ENCODE measurements at regions not wholly inside any gene's neighbourhood (a gene's known extent, or its start where the extent isn't known, plus 50 kb on each side); places are given as distances from the start of the nearest gene placed in this dataset.

DNA sequence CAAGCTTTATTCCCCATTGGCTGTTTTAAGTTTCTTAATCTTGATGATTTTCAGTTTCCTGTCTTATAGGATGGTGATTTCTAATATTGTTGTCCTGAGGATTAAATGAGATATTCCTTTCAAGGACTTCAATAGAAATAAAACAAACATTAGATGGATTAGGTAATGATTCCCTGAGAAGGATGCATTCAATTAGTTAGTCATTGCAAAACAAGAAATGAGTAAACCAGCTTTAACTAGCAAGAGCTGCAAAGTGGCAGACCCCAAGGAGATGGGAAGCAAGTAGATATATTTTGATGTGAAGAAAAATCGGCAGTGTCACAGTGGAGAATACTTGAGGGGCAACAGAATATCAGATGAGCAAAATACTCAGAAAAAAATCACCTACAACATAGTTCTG is 849.1 kb downstream of the TUSC7 start:
- DNase-seq (ENCODE audit: low read depth, low spot score): no peak
- Histone ChIP-seq H3K27me3 (ENCODE audit: control insufficient read depth, insufficient read depth, low read length) (no peaks in the 10 kb centered on the region), H3K4me3 (ENCODE audit: low read depth, low read length) (no peak overlapping the region), H3K9me3 (ENCODE audit: control insufficient read depth, insufficient read depth, low read length) (no peaks in the 10 kb centered on the region), H3K27ac (ENCODE audit: low read depth, low read length) (no peak overlapping the region)
- CTCF ChIA-PET: no interaction called here
- POLR2A ChIA-PET: no interaction called here
- TF ChIP-seq, protein P1, sequence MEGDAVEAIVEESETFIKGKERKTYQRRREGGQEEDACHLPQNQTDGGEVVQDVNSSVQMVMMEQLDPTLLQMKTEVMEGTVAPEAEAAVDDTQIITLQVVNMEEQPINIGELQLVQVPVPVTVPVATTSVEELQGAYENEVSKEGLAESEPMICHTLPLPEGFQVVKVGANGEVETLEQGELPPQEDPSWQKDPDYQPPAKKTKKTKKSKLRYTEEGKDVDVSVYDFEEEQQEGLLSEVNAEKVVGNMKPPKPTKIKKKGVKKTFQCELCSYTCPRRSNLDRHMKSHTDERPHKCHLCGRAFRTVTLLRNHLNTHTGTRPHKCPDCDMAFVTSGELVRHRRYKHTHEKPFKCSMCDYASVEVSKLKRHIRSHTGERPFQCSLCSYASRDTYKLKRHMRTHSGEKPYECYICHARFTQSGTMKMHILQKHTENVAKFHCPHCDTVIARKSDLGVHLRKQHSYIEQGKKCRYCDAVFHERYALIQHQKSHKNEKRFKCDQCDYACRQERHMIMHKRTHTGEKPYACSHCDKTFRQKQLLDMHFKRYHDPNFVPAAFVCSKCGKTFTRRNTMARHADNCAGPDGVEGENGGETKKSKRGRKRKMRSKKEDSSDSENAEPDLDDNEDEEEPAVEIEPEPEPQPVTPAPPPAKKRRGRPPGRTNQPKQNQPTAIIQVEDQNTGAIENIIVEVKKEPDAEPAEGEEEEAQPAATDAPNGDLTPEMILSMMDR (IDR thresholded peaks at IDR 0.05; ENCODE audit: low read depth, low read length): no peak

DNA sequence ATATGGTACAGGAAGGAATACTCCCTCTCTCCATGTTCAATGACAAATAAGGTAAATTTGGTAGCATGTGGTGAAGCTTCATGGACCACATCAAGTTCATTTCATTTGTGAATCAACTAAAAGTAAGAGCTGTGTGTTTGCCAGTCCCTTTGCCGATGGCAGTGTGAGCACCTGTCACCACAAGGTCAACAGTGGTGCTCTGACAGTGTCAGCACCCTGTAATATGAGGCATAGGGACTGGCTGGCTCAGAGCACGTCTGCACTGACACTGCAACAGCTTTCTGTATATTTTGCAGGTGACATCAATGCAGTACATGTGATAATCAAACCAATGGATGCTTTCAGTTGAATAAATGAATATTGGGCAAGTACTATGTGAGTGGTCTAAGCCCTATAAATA is 852.4 kb downstream of the TUSC7 start:
- no peak for DNase-seq (ENCODE audit: low read depth, low spot score)
- no peak overlapping the region for H3K4me3 ChIP-seq (ENCODE audit: low read depth, low read length)
- no peak overlapping the region for H3K27ac ChIP-seq (ENCODE audit: low read depth, low read length)
- ChIA-PET CTCF (no interaction called here), POLR2A (no interaction called here)
- no peaks in the 10 kb centered on the region for H3K27me3 ChIP-seq (ENCODE audit: control insufficient read depth, insufficient read depth, low read length)
- TF ChIP-seq, protein P1 (IDR thresholded peaks at IDR 0.05; ENCODE audit: low read depth, low read length): no peak
- no peaks in the 10 kb centered on the region for H3K9me3 ChIP-seq (ENCODE audit: control insufficient read depth, insufficient read depth, low read length)

DNA sequence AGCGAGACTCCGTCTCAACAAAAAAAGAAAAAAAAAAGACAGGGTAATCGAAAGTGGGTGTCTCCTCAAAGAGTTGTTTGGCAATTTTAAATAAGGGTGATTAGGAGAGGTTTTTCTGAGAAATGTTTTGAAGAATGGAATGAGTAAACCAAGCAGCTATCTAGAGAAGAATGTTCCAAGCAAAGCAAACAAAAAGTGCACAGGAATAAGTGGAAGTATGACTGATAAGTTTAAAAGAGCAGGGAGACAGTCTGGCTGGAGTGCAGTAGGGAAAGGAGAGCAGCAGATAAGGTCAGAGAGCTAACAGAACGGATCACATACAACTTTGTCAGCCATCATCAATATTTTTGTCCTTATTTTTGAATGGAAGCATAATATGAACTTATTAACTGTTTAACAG is 853.5 kb downstream of the TUSC7 start:
- TF ChIP-seq, protein P1 (IDR thresholded peaks at IDR 0.05; ENCODE audit: low read depth, low read length): no peak
- ChIA-PET POLR2A (no interaction called here), CTCF (interaction anchor here (1.6 kb wide), 1 partner anchor 792 kb away, joined by 5 read pairs; no protein-coding TSS in a partner anchor)
- Histone ChIP-seq H3K27ac (ENCODE audit: low read depth, low read length) (no peak overlapping the region), H3K27me3 (ENCODE audit: control insufficient read depth, insufficient read depth, low read length) (no peaks in the 10 kb centered on the region), H3K4me3 (ENCODE audit: low read depth, low read length) (no peak overlapping the region), H3K9me3 (ENCODE audit: control insufficient read depth, insufficient read depth, low read length) (no peaks in the 10 kb centered on the region)
- peak; percentile 23 for DNase-seq (ENCODE audit: low read depth, low spot score)

DNA sequence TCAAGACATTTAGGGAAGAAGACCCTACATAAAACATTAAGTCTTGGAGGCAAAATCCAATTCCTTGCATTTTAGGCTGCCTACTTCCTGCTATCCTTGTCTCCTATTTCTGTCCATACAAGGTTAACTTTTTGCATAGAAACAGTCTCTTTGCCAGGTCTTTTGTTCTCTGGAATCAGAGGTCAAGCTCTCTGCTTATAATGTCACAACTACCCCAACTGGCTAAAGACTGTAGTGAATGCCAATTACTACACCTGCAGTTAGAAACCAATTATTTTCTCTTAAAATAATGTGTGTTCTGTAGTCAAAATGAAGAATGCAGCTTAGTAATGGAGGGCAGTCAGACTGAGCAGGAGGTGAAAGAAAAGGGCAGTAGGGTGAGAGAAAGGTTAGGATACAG is 856.2 kb downstream of the TUSC7 start:
- TF ChIP-seq, protein P1 (IDR thresholded peaks at IDR 0.05; ENCODE audit: low read depth, low read length): no peak

DNA sequence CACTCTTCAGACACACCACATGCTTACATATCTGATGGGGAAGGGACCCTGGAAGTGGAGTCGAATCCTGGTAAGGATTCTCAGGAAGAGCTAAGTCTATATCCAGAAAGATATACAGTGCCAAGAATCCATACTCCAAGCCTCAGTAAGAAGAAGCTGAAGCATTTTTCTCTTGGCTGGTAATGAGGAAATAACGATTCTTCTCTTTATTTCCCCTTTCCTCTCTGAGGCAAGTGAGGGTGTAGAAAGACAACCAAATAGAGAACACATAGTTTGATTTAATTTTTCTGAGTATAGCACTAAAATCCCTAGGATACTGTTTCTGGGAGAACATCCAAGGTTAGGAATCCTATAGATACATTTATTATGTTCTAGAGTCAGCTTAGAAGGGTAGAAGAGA is 857.3 kb downstream of the TUSC7 start:
- POLR2A ChIA-PET: no interaction called here
- TF ChIP-seq, protein P1 (IDR thresholded peaks at IDR 0.05; ENCODE audit: low read depth, low read length): no peak
- H3K4me3 ChIP-seq (ENCODE audit: low read depth, low read length): no peak overlapping the region
- CTCF ChIA-PET: interaction anchor here (1.0 kb wide), 1 partner anchor 431 kb away, joined by 4 read pairs; no protein-coding TSS in a partner anchor
- no peak for DNase-seq (ENCODE audit: low read depth, low spot score)
- no peaks in the 10 kb centered on the region for H3K9me3 ChIP-seq (ENCODE audit: control insufficient read depth, insufficient read depth, low read length)
- no peaks in the 10 kb centered on the region for H3K27me3 ChIP-seq (ENCODE audit: control insufficient read depth, insufficient read depth, low read length)
- no peak overlapping the region for H3K27ac ChIP-seq (ENCODE audit: low read depth, low read length)

More for the DNA sequence above, 856.2 kb downstream of the TUSC7 start:
- ChIA-PET POLR2A (no interaction called here), CTCF (no interaction called here)
- Histone ChIP-seq H3K27ac (ENCODE audit: low read depth, low read length) (no peak overlapping the region), H3K4me3 (ENCODE audit: low read depth, low read length) (no peak overlapping the region), H3K27me3 (ENCODE audit: control insufficient read depth, insufficient read depth, low read length) (no peaks in the 10 kb centered on the region), H3K9me3 (ENCODE audit: control insufficient read depth, insufficient read depth, low read length) (no peaks in the 10 kb centered on the region)
- no peak for DNase-seq (ENCODE audit: low read depth, low spot score)
